Right lobe of liver (tissue), 4 donors: ENCODE measurements at regions not wholly inside any gene's neighbourhood (a gene's known extent, or its start where the extent isn't known, plus 50 kb on each side); places are given as distances from the start of the nearest gene placed in this dataset.

Experiments used
- POLR2A ChIP-seq: fragments of 450-650 bp; IDR thresholded peaks from one replicate; pipeline ENCODE4 v1.6.1; 2017; ENCODE audit warnings: antibody characterized with exemption, mild to moderate bottlenecking
- TF ChIP-seq, protein P1 (sequence below), 4 donors: fragments of 200-600 bp in 3 of 4; fragments of 450-650 bp in 1 of 4; IDR thresholded peaks; one replicate each; pipeline versions ENCODE4 v1.5.1 to v1.8.0; 2016 to 2022; ENCODE audit warnings: antibody characterized with exemption in 4 of 4, mild to moderate bottlenecking in 2 of 4
- donor health status: DM: no; HTN: no; CAD: no.
- donor health status: DM: no; HTN: no; CAD: no.
- donor health status: DM: no; HTN: yes; CAD: no.

DNA sequence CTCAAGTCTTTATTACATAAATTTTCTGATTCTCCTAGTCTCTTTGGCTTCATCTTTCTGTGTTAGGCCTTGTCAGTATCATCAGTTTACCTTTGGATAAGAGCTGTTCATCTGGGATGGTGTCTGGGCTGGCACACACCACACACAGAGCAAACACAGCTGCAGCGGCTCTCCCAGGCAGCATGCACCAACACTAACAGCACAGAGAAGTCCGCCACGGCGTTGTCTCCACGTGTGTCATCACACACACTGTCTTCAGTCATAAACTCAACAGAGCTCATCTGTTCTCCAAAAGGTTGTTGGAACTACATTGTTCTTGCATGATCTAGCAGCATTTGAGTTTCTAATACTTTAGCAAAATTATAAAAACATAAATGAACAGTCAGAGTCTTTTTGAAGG lies 851.9 kb upstream of the FRG1 start:
- TF ChIP-seq, protein P1, sequence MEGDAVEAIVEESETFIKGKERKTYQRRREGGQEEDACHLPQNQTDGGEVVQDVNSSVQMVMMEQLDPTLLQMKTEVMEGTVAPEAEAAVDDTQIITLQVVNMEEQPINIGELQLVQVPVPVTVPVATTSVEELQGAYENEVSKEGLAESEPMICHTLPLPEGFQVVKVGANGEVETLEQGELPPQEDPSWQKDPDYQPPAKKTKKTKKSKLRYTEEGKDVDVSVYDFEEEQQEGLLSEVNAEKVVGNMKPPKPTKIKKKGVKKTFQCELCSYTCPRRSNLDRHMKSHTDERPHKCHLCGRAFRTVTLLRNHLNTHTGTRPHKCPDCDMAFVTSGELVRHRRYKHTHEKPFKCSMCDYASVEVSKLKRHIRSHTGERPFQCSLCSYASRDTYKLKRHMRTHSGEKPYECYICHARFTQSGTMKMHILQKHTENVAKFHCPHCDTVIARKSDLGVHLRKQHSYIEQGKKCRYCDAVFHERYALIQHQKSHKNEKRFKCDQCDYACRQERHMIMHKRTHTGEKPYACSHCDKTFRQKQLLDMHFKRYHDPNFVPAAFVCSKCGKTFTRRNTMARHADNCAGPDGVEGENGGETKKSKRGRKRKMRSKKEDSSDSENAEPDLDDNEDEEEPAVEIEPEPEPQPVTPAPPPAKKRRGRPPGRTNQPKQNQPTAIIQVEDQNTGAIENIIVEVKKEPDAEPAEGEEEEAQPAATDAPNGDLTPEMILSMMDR (IDR thresholded peaks at IDR 0.05) = no peak
- TF ChIP-seq POLR2A = no peak
